ENCODE measurements at regions not wholly inside any gene's neighbourhood (a gene's known extent, or its start where the extent isn't known, plus 50 kb on each side); places are given as distances from the start of the nearest gene placed in this dataset.

GRCh38 chr1:244356376-244356775, 95.3 kb downstream of the ADSS2 start:
- H3K9me3 ChIP-seq, result no peaks in the 10 kb centered on the region
- peaks cover 11 to 16% of the 10 kb centered on the region in 2 experiments for H3K4me1 ChIP-seq (ENCODE audit: control insufficient read depth in 1 of 2, insufficient read depth in 1 of 2, low read depth in 1 of 2, low read length in 1 of 2)
- H3K4me3 ChIP-seq (ENCODE audit: low read depth in 1 of 2, low read length in 1 of 2), result no peak overlapping the region
- TF ChIP-seq CTCF (IDR thresholded peaks at IDR 0.05), result no peak
- H3K27me3 ChIP-seq, result no peaks in the 10 kb centered on the region
- H3K27ac ChIP-seq, result no peak overlapping the region
- H3K36me3 ChIP-seq, result no peaks in the 10 kb centered on the region
